ENCODE measurements at regions not wholly inside any gene's neighbourhood (a gene's known extent, or its start where the extent isn't known, plus 50 kb on each side); places are given as distances from the start of the nearest gene placed in this dataset.

DNA sequence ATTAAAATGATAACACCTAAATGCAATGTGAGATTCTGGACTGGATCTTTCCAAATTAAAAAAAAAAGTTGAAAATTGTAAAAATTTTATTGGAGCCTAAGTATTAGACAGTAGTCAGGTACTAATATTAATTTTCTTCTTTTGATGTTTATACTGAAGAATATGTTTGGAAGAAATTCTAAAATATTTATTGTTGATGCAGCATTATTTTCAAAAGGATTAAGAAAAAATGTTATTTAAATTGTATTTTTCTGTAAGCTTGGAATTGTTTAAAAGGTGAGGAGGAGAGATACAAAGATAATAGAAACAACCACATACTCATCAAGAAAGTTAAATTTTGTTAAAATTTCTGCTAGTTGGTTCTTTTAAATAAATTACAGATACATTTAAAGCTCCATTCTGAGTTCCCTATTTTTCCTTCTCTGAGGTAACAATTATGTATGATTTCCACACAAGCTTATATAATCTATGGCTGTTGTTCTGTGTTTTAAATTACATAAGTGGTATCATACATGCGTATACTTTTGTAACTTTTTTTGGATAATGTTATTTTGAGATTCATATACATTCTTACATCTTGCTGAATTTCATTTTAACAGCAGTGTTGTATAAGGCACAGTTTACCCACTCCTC is 180.3 kb upstream of the RGS18 start:
- TF ChIP-seq, protein P1, sequence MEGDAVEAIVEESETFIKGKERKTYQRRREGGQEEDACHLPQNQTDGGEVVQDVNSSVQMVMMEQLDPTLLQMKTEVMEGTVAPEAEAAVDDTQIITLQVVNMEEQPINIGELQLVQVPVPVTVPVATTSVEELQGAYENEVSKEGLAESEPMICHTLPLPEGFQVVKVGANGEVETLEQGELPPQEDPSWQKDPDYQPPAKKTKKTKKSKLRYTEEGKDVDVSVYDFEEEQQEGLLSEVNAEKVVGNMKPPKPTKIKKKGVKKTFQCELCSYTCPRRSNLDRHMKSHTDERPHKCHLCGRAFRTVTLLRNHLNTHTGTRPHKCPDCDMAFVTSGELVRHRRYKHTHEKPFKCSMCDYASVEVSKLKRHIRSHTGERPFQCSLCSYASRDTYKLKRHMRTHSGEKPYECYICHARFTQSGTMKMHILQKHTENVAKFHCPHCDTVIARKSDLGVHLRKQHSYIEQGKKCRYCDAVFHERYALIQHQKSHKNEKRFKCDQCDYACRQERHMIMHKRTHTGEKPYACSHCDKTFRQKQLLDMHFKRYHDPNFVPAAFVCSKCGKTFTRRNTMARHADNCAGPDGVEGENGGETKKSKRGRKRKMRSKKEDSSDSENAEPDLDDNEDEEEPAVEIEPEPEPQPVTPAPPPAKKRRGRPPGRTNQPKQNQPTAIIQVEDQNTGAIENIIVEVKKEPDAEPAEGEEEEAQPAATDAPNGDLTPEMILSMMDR (conservative IDR thresholded peaks at IDR 0.05; ENCODE audit: low read depth, low read length), result no peak
- no peak for TF ChIP-seq SMC3 (IDR thresholded peaks at IDR 0.05; ENCODE audit: low read depth, low read length)
- TF ChIP-seq POLR2A (IDR thresholded peaks at IDR 0.05; ENCODE audit: low read depth, low read length), result no peak
- TF ChIP-seq CHD1 (IDR thresholded peaks at IDR 0.05; ENCODE audit: low read depth, low read length), result no peak
- no peak for TF ChIP-seq RAD21 (IDR thresholded peaks at IDR 0.05; ENCODE audit: low read length)
- TF ChIP-seq RFX5 (IDR thresholded peaks at IDR 0.05; ENCODE audit: low read depth, low read length), result no peak
- TF ChIP-seq MXI1 (IDR thresholded peaks at IDR 0.05; ENCODE audit: borderline replicate concordance, low read depth, low read length), result no peak

Measured in IMR-90 (cell line).